GDM1 (cell line): ENCODE measurements at regions not wholly inside any gene's neighbourhood (a gene's known extent, or its start where the extent isn't known, plus 50 kb on each side); places are given as distances from the start of the nearest gene placed in this dataset.

Source experiments
- DNase-seq: peaks from one replicate; lab custom pipeline; 2025; lab: John Stamatoyannopoulos, UW

DNA sequence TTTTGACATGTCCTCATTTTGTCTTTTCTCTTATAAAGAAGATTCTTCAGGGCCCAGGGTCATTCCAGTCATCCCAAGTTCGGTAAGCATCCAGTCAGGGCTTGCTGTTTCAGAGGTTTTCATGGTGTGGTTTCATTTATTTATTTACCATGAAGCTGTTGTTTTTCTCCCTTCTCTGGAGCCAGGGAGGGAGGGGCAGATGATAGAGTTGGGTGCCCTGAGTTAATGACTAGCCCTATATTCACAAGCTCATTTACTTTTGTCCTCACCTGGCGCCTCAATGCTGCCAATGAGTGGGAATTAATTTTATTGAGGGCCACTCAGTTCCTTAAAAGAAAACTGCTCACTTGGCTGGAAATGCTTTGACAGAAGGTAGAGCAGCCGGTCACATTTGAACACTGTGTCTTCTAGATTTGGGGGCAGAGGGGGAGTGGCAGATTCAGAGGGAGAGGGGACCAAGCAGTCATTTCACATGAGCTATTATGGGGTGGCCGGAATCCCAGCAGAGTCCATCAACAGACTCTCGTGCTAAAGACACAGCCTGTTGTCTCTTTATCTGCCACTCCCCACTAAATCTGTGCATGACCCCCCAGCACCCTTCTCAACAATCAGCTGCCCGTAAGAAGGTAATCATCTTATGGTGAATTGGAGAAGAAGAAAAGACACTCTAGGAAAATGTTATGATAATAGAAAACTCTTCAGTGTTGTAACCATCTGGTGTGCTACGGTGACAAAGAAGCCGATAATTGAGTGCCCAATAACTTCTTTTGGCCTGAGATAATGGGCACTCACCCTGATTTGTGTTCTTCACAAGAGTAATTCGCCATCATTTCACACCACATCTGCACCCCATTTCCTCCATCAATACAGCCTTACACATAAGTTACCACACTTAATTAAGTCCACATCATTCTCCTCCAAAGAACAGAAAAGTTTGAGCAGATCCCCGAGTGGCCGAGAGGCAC, 573.5 kb upstream of the JAG1 start:
- no peak for DNase-seq

DNA sequence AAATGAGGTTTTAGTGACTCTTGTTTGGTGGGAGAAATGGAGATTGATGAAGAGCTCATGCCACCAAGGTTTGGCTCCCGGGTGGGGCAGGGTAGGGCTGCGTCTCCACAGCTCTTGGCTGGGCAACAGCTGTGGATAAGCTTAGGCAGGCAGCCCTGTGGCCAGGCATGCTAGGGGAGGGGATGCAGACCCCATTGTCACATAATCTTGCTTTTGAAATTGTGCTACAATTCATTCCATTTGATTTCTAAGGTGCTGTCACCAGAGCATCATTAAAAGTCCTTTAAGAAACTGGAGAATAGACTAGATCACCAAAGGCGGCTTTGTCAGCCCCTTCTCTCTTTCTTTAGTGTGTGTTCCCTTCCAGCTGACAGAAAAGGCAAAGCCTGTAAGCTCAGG, 574.2 kb upstream of the JAG1 start:
- no peak for DNase-seq

DNA sequence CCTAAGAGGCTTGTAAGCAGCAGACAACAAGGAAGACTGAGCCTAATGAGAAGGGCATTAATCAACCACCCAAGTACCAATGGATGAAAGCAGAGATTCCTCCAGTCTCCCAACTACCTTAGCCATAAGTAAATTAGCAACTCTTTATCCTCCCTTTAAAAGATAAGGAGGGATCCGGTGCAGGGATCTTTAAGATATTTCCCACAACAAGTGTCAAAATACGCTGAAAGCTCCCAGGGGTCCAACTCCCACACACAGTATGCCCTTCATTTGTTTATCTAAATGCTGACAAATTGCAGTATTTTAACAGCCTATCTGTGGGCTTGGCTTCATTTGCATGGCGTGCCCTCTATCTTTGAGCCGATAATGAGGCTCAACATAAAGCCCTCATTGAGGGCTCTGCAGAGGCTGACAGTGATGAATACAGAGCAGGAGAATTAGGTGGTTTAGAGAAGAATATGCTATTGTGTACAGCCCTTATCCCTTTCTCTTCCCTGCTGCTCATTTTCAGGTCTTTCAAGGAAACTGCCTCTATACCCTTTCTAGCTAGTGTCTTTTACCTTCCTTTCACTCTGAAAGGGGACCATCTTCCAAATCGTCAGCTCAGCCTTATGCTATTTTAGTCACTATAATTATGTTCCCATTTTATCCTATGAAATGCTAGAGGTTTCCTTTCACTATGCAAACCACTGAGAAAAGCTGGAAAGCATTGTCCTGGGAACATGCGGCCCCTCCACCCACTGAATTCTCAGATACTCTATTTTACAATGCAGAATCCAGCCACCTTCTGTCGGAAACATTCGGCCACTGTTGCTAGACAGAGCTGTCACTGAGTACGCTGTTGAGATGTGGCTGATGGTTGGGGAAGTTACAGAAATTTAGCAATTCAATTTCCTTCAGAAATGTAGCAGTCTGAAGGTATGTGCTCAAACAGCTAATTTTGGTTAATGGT, 575.2 kb upstream of the JAG1 start:
- no peak for DNase-seq

- no peak for DNase-seq
Measured at GRCh38 chr20:11249683-11250082, 575.9 kb upstream of the JAG1 start.

DNA sequence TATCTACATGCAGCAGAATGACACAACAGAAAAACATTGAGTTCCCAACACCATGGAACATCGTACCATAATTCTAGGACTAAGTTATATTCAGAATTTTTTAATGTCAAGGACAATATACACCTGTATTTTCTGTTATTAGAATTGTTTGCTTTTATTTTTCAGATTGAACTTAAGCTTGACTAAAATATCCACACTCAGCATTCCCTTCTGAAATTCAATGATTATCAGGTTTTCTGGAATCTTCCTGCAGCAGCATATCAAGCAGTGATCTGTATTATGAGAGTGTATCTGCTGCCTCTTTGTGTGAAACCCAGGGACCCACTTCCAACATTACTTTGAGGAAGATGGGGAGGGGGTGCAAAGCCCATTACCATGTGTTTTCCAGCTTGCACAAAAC, 578.6 kb upstream of the JAG1 start:
- DNase-seq: no peak

- no peak for DNase-seq
Measured at GRCh38 chr20:11255455-11255854, 581.7 kb upstream of the JAG1 start.

- no peak for DNase-seq
Measured at GRCh38 chr20:11255860-11256259, 582.1 kb upstream of the JAG1 start.

GRCh38 chr20:11260611-11261010, 586.8 kb upstream of the JAG1 start:
- DNase-seq: no peak

DNA sequence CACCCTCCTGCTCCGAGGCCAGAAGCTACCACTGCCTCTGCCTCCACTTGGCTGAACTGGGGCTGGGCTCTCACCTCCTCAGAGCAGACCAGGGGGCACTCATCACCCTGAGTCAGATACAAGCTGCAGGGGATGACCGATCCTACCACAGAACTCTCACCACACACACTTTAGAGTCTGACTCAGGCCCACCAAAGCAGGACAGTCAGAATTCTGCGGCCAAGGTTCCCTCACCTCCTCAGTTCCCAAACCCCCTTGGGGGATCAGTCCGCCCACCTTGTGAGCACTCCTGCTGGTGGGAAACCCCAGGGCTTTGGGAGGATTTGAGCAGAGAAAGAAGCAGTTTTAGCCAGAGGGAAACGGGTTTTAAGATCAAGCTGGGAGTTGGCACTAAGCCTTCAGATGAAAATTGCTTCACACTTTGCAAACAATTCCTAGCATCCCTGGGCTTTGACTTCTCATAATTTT, 587.8 kb upstream of the JAG1 start:
- DNase-seq: no peak

DNA sequence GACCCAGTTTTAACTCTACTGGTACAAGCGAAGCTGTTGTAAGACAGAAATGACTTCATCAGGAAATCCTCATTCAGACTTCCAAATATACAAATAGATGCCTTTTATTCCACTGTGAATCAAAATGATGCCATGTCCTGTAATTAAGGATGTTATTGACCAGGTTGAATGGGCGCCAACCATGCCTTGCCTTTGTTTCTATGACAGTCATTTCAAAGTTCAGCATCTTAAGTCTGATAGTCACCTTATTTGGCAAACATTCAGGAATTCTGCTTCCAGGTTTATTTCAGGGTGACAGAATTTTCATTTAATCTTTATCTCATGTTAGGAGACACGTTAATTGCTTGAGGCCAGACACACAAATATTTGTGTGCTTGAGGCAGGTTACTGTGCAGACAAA, 592.8 kb upstream of the JAG1 start:
- DNase-seq: no peak

- no peak for DNase-seq
Measured at GRCh38 chr20:11267131-11267761, 593.4 kb upstream of the JAG1 start.

DNA sequence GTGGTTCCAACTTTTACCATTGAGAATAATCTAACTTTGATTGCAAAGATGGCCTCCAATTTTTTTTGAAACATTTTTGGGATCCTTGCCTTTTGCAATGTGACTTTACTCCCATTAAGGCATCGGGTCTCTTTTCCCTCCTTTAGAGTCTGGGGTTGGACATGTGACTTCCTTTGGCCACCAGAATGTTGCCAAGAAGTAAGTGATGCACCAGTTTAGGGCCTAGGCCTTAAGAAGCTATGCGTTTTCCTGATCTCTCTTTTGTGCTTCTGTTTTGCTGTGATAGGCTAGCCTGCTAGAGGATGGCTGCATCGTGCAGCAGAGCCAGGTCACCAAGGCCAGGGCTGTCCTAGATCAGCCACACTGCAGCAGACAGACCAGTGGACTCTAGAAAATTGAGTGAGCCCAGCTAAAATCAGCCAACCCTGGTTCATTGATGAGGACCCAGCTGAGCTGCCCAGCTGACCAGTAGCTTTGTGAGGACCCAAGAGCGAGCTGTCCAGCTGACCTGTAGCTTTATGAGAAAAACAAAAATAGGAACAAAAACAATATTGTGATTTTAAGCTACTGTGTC, 594.0 kb upstream of the JAG1 start:
- no peak for DNase-seq

GRCh38 chr20:11270566-11270965, 596.8 kb upstream of the JAG1 start:
- no peak for DNase-seq

GRCh38 chr20:11271319-11271718, 597.5 kb upstream of the JAG1 start:
- no peak for DNase-seq

- DNase-seq: no peak
Measured at GRCh38 chr20:11271920-11272594, 598.3 kb upstream of the JAG1 start.

- peak; percentile 29 for DNase-seq
Measured at GRCh38 chr20:11274141-11274594, 600.4 kb upstream of the JAG1 start.

DNA sequence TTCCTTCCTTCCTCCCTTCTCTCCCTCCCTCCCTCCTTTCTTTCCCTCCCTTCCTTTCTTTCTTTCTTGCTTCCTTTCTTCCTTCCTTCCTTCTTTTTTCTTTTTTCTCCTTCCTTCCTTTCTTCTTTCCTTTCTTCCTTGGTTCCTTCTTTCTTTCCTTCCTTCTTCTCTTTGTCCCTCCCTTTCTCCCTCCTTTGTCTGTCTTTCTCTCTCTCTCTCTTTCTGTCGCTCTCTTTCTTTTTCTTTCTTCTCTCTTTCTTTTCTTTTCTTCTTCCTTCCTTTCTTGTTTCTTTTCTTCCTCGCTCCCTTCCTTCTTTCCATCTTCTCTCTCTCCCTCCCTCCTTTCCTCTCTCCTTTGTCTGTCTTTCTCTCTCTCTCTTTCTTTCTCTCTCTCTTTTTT, 601.9 kb upstream of the JAG1 start:
- no peak for DNase-seq

DNA sequence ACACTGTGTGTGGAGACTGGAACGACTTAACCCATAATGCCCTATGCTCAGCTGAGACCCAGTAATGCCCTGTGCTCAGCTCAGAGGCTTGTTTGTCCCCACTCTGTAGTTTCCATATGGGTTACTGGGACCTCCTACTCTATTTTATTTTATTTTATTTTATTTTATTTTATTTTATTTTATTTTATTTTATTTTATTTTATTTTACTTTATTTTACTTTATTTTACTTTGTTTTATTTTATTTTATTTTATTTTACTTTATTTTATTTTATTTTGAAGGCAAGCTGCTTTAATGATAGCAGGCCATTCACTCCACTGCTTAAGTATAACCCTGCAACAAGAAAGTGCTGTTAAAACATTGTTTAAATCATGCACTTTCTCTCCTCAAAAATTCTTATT, 603.4 kb upstream of the JAG1 start:
- no peak for DNase-seq

DNA sequence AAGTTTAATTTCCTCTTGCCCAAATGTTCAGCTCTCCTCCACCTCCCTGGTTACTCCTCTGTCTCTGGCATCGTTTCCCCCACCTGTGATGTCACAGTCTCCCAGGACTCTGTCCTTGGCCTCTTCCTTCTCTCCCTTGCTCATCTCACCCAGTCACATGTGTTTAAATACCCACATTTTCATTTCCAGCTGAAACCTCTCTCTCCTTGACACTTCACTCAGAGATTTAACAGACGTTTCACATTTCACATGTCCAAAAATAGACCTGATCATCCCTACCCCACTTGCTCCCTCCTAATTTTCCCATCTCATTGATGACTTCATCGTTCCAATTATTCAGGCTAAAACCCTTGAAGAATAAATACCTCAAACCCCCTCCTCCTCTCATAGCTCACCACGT, 604.1 kb upstream of the JAG1 start:
- DNase-seq: no peak

- no peak for DNase-seq
Measured at GRCh38 chr20:11278461-11278860, 604.7 kb upstream of the JAG1 start.

DNA sequence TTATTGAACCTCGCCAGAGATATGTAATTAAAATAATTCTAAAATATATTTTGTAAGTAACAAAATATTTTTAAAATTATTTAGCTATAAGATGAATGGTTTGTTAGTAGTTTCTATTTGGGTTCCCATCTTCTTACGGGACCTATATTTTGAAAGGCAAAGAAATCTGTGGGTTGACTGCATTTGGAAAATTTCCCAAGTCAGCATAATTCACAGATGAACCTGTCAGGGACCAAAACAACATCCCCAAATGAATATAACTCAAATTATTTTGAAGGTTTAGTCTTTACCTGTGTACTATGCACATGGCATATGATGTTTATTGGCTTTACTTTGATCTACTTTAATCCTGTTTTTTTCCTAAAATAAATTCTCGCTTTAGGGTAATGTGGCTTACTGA, 607.4 kb upstream of the JAG1 start:
- no peak for DNase-seq
